IMR-90 (cell line): ENCODE measurements at regions not wholly inside any gene's neighbourhood (a gene's known extent, or its start where the extent isn't known, plus 50 kb on each side); places are given as distances from the start of the nearest gene placed in this dataset.

Experiments
- ATAC-seq: fragments of 200-7000 bp; cut with Tn5 transposase; 2 replicates; pipeline ENCODE4 v1.9.1; 2020; ENCODE audit warnings: low read depth, mild to moderate bottlenecking, moderate library complexity
- BruUV-seq: library from RNA; stranded (reverse); fragments of 400-500 nt; replicated peaks from 2 replicates; lab custom pipeline; 2021; lab: Mats Ljungman, UMichigan
- CTCF ChIA-PET: fragments of 300-600 bp; formaldehyde crosslinking; extraction: SDS; loops from one replicate; lab custom pipeline; 2021; ENCODE audit warnings: antibody characterized with exemption; lab: Yijun Ruan, JAX
- POLR2A ChIA-PET: fragments of 300-600 bp; sonication (Branson Sonifier 250); formaldehyde crosslinking; loops from one replicate; lab custom pipeline; 2022; ENCODE audit warnings: antibody characterized with exemption; ENCODE audit not compliant: unreplicated experiment; lab: Charles Lee
- DNase-seq: peaks from one replicate; pipeline ENCODE4 v3.0.0; 2013
- H2AFZ ChIP-seq: replicated peaks from 2 replicates; pipeline ENCODE3; 2013; ENCODE audit warnings: low read length, mild to moderate bottlenecking; ENCODE audit not compliant: poor library complexity
- H2AK5ac ChIP-seq: 2 replicates; pipeline ENCODE4 v1.6.1; 2013; ENCODE audit warnings: low read depth, low read length, inconsistent platforms
- H2AK9ac ChIP-seq: replicated peaks from 2 replicates; pipeline ENCODE3; 2013; ENCODE audit warnings: mild to moderate bottlenecking, low read depth, low read length, moderate library complexity; ENCODE audit not compliant: poor library complexity
- H2BK120ac ChIP-seq: 2 replicates; pipeline ENCODE4 v1.6.1; 2013; ENCODE audit warnings: low read depth, low read length, inconsistent platforms
- H2BK15ac ChIP-seq: 3 replicates; pipeline ENCODE4 v1.6.1; 2013; ENCODE audit warnings: low read depth, low read length, inconsistent platforms
- H2BK20ac ChIP-seq: 2 replicates; pipeline ENCODE4 v1.6.1; 2013; ENCODE audit warnings: low read depth, mild to moderate bottlenecking, inconsistent platforms, low read length, moderate library complexity
- H2BK5ac ChIP-seq: 2 replicates; pipeline ENCODE4 v1.6.1; 2013; ENCODE audit warnings: mild to moderate bottlenecking, low read depth, low read length, inconsistent platforms; ENCODE audit not compliant: poor library complexity, severe bottlenecking
- H3K14ac ChIP-seq: replicated peaks from 2 replicates; pipeline ENCODE4 v1.6.1; 2013; ENCODE audit warnings: low read depth, low read length, inconsistent platforms
- H3K18ac ChIP-seq: 2 replicates; pipeline ENCODE4 v1.6.1; 2013; ENCODE audit warnings: low read depth, low read length, control low read depth
- H3K23ac ChIP-seq: 2 replicates; pipeline ENCODE4 v1.6.1; 2013; ENCODE audit warnings: low read depth, low read length, inconsistent platforms
- H3K27ac ChIP-seq: 2 replicates; pipeline ENCODE4 v1.5.1; 2013; ENCODE audit warnings: mild to moderate bottlenecking, control low read depth, low read length; ENCODE audit not compliant: insufficient read depth
- H3K27me3 ChIP-seq: 2 replicates; pipeline ENCODE4 v1.6.1; 2013; ENCODE audit warnings: low read length; ENCODE audit not compliant: control insufficient read depth, insufficient read depth
- H3K36me3 ChIP-seq: 2 replicates; pipeline ENCODE4 v1.6.1; 2013; ENCODE audit warnings: low read length, mixed read lengths; ENCODE audit not compliant: control insufficient read depth, insufficient read depth
- H3K4ac ChIP-seq: 2 replicates; pipeline ENCODE4 v1.6.1; 2013; ENCODE audit warnings: low read depth, low read length, inconsistent platforms
- H3K4me1 ChIP-seq: 2 replicates; pipeline ENCODE4 v1.6.1; 2013; ENCODE audit warnings: low read length, mixed read lengths; ENCODE audit not compliant: control insufficient read depth, insufficient read depth
- H3K4me2 ChIP-seq: 2 replicates; pipeline ENCODE4 v1.6.1; 2013; ENCODE audit warnings: low read depth, mild to moderate bottlenecking, control low read depth, low read length, moderate library complexity
- H3K4me3 ChIP-seq: 2 replicates; pipeline ENCODE4 v1.5.1; 2013; ENCODE audit warnings: low read depth, mild to moderate bottlenecking, control low read depth, low read length, moderate library complexity; ENCODE audit not compliant: insufficient read depth
- H3K56ac ChIP-seq: 2 replicates; pipeline ENCODE4 v1.6.1; 2013; ENCODE audit warnings: low read length, inconsistent platforms; ENCODE audit not compliant: insufficient read depth; ENCODE audit errors: extremely low read depth
- H3K79me1 ChIP-seq, 2 experiments: 2 replicates each; pipeline ENCODE4 v1.6.1; 2013; ENCODE audit warnings: low read length in 2 of 2, inconsistent platforms in 1 of 2, low read depth in 1 of 2
- H3K9ac ChIP-seq: 2 replicates; pipeline ENCODE4 v1.6.1; 2013; ENCODE audit warnings: low read depth, low read length, control low read depth
- H3K9me1 ChIP-seq: 2 replicates; pipeline ENCODE4 v1.6.1; 2013; ENCODE audit warnings: low read length, inconsistent platforms; ENCODE audit not compliant: insufficient read depth
- H3K9me3 ChIP-seq: 2 replicates; pipeline ENCODE4 v1.6.1; 2013; ENCODE audit warnings: low read length; ENCODE audit not compliant: control insufficient read depth, insufficient read depth
- H4K20me1 ChIP-seq: 2 replicates; pipeline ENCODE4 v1.6.1; 2013; ENCODE audit warnings: low read length, inconsistent platforms; ENCODE audit not compliant: insufficient read depth
- H4K5ac ChIP-seq: 2 replicates; pipeline ENCODE4 v1.6.1; 2013; ENCODE audit warnings: mild to moderate bottlenecking, low read depth, low read length, control low read depth
- H4K8ac ChIP-seq, 2 experiments: 2 replicates each; pipeline ENCODE4 v1.6.1; 2013; ENCODE audit warnings: low read depth in 2 of 2, low read length in 2 of 2, control low read depth in 1 of 2, inconsistent platforms in 1 of 2
- H4K91ac ChIP-seq: 2 replicates; pipeline ENCODE4 v1.6.1; 2013; ENCODE audit warnings: low read depth, low read length, inconsistent platforms; ENCODE audit not compliant: insufficient read depth
- MAZ ChIP-seq: IDR thresholded peaks from 2 replicates; pipeline ENCODE4 v1.6.1; 2012; ENCODE audit warnings: low read depth, mild to moderate bottlenecking, low read length, improper control_type of control experiment, moderate library complexity, borderline replicate concordance
- RFX5 ChIP-seq: IDR thresholded peaks from 2 replicates; pipeline ENCODE4 v1.8.0; 2012; ENCODE audit warnings: low read depth, mild to moderate bottlenecking, low read length, moderate library complexity
- SMC3 ChIP-seq: fragments of 150-350 bp; IDR thresholded peaks from 2 replicates; pipeline ENCODE4 v1.6.1; 2016; ENCODE audit warnings: low read depth, mild to moderate bottlenecking, antibody characterized with exemption, low read length, moderate library complexity
- WGBS, 2 experiments: methylation state at CpG; one replicate each; pipeline versions ENCODE4 v1.1.5 to v1.1.7; 2013; ENCODE audit warnings: missing lambda C conversion rate in 2 of 2; ENCODE audit not compliant: insufficient read length in 1 of 2; ENCODE audit errors: extremely low coverage in 2 of 2; 5-methylcytosine and 5-hydroxymethylcytosine counted together
- dilution Hi-C: fragments of 300-500 bp; cut with HindIII; formaldehyde crosslinking; loops from one replicate; pipeline ENCODE4 v1.14.3; 2018; ENCODE audit warnings: low sequenced_read_pairs; ENCODE audit not compliant: unreplicated experiment
- in situ Hi-C: fragments of 300-500 bp; cut with MboI; formaldehyde crosslinking; loops from 3 replicates; pipeline ENCODE4 v1.14.3; 2019; ENCODE audit warnings: low sequenced_read_pairs, inconsistent platforms, mixed read lengths
- intact Hi-C: fragments of 100-400 bp; cut with micrococcal nuclease; formaldehyde crosslinking; loops from 2 replicates; pipeline ENCODE4 v1.10.0; 2022

- Histone ChIP-seq H3K23ac (no peak overlapping the region), H3K79me1 (no peaks in the 10 kb centered on the region), H3K9ac (no peak overlapping the region), H2BK120ac (no peak overlapping the region), H3K9me3 (no peaks in the 10 kb centered on the region), H4K20me1 (no peaks in the 10 kb centered on the region), H2AFZ (no peak overlapping the region), H3K4ac (no peak overlapping the region), H3K27ac (no peak overlapping the region), H3K36me3 (no peaks in the 10 kb centered on the region), H2BK20ac (no peak overlapping the region), H3K14ac (no peak overlapping the region), H3K4me3 (no peak overlapping the region), H3K27me3 (no peaks in the 10 kb centered on the region), H3K9me1 (no peaks in the 10 kb centered on the region), H3K4me1 (peaks cover 2% of the 10 kb centered on the region), H3K18ac (no peak overlapping the region), H2AK5ac (no peak overlapping the region), H3K4me2 (no peak overlapping the region), H4K91ac (no peak overlapping the region), H2BK15ac (no peak overlapping the region), H4K5ac (no peak overlapping the region), H2AK9ac (no peak overlapping the region), H4K8ac (no peak overlapping the region), H2BK5ac (no peak overlapping the region), H3K56ac (no peak overlapping the region)
- BruUV-seq = no TSS peak
- TF ChIP-seq SMC3 (no peak), RFX5 (no peak), MAZ (no peak)
- dilution Hi-C loops = no loop called here
- DNase-seq (no peak), ATAC-seq (no peak)
- no CpG with 5 or more reads among the region's 3 CpGs for WGBS, 2 experiments
- intact Hi-C loops = loop anchor here (5.0 kb wide), 1 partner anchor 208 kb away; no protein-coding TSS in a partner anchor
- in situ Hi-C loops = no loop called here
- ChIA-PET CTCF (interaction anchor here (1.3 kb wide), 1 partner anchor 8 kb away, joined by 3 read pairs; no protein-coding TSS in a partner anchor), POLR2A (no interaction called here)
Measured at GRCh38 chr1:220994671-220995070, 115.4 kb downstream of the HLX start.
